GM21381 (cell line): ENCODE measurements at regions not wholly inside any gene's neighbourhood (a gene's known extent, or its start where the extent isn't known, plus 50 kb on each side); places are given as distances from the start of the nearest gene placed in this dataset.
"Not testable (repeated sequence)": the region's sequence is repeated elsewhere in the genome, so short reads cannot be mapped to it uniquely, and the experiment has no call there.

Experiments
- ATAC-seq: cut with Tn5 transposase; IDR thresholded peaks from one replicate; pipeline ENCODE4 v1.9.1; 2021; ENCODE audit warnings: mild to moderate bottlenecking, moderate library complexity; ENCODE audit not compliant: unreplicated experiment

DNA sequence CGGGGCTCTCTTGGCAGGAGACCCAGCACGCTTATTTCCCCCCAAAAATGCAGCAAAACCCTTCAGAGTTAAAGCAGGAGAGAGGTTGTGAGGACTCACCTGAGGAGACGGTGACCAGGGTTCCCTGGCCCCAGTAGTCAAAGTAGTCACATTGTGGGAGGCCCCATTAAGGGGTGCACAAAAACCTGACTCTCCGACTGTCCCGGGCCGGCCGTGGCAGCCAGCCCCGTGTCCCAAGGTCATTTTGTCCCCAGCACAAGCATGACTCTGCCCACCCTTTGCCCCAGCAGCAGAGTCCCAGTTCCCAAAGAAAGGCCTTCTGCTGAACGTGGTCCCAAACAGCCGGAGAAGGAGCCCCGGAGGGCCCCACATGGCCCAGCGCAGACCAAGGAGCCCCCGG lies 337.7 kb downstream of the TMEM121 start:
- ATAC-seq: no peak

DNA sequence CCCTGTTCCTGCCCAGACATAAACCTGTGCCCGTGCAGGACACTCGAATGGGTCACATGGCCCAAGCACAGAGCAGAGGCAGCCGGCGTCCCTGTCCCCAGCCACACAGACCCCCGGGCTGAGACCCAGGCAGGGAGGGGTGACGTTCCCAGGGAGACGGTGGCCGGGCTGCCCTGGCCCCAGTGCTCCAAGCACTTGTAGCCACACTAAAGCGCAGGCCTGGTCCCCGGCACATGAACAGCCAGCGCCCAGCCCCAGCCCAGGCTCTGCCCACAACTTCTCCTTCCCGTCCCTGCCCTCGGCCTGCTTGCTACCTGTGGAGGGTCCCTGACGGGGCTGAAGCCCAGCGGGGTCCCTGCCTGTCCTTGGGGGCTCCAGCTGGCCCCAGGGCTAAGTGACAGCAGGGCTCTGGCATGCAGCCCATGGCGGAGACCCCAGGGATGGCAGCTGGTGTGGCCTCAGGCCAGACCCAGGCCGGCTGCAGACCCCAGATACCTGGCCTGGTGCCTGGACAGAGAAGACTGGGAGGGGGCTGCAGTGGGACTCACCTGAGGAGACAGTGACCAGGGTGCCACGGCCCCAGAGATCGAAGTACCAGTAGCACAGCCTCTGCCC lies 338.4 kb downstream of the TMEM121 start:
- ATAC-seq: no peak

DNA sequence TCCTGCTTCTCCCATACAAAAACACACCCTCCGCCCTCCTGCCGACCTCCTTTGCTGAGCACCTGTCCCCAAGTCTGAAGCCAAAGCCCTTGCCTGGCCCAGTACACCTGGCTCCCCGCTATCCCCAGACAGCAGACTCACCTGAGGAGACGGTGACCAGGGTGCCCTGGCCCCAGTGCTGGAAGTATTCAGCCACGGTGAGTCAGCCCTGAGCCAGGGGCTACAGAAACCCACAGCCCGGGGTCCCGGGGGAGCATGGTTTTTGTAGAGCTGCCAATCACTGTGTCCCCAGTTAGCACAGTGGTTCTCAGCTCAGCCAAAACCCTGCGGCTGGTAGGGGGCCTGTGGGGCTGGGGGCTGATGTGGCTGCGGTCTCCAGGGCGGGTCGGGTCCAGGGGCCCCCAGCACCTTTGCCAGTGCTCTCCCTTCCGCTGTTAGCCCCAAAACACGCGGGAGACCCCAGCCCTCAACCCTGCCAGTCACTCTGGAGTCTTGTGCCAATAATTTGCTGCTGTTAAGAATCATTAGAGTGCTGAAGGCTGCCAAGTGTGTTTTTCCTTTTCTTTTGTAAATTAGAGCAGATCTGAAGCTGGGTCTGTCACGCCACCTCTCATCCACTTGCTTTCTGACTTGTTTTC lies 339.0 kb downstream of the TMEM121 start:
- ATAC-seq: no peak

DNA sequence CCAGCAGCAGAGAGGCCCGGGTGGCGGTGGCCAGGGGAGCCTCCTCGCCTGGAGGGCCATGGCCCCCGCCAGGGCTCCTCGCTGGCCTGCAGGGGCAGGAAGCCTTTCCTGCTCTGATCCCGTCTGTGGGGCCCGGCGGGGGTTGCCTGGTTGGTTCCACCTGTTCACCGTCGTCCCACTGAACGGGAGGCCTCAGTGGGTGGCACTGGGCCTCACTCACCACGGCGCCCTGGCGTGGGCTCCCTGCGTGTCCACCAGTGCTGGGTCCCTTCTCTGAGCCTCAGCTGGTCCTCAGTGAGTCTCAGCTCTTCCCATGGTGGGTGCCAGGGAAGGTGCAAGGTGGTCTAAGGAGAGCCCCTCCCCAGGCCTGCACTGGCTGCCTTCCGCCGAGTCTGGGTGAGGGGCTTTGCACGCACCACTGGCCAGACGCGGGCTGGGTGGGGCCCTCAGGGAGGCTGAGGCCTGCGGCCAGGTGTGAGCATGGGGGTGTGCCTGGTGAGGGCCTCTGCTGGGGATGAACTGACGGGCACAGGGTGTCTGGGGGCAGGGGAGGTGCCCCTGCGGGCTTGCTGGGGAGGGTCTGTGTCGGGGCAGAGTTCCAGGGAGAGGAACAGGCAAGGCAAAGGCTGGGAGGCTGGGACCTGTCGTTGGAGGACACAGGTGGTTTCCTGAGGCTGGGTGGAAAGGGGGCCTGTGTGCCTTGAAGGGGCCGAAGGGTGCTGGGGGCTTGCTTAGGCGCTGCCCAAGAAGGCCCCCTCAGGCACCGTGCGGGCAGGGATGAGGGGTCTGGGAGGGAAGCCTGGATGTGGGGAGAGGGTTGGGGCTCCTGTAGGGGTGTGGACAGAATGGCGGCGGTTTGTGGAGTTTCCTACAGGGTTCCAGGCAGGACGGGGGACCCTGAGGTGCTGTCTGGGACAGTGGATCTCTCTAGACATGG lies 339.8 kb downstream of the TMEM121 start:
- no peak for ATAC-seq

DNA sequence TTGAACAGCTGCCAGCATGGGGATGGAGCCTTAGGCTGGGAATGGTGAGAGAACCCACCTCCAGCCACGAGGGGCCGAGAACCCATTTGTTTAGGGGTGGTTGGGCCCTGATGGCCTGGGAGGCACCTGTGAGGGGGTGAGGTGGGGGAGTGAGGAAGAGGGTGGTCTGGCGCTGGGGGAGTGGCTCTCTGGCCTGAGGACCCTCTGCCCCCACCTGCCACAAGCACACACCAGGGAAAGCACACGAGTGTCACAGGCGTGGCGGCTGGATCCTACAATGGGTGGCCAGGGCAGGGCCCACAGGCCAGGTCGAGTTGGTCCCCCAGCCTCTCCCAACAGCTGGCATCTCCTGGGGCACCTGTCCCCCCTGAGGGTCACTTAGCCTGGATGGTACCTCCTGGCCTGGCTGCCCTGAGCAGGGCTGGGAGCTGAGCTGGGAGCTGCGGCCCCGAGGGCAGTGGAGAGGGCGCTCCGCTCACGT lies 340.5 kb downstream of the TMEM121 start:
- ATAC-seq: no peak

DNA sequence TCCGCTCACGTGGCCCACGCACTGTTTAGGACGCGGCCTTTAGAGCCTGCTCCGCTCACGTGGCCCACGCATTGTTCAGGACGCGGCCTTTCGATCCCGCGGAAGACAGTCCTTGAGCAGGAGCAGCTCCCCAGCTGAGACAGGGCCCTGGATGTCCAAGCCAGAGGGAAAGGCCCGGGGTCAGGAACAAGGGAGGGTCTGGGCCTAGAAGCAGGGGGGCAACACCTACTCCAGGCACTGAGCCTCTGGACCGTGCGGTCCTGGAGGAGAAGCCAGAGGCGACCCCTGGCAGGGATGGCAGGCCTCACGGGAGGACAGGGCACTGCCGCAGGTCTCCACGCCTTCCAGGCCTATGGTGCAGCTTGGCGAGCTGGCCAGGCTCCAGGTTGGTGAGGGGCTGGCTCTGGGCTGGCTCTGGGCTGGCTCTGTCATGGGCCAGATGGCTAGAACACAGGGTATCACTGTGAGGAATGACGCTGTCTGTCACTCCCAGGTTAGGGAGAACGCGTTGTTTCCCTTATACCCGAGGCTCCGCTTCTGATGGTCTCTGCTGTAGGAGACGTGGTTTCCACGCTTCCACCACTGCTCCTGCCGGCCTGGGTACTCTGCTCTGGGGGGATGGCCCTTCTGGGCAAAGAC lies 341.7 kb downstream of the TMEM121 start:
- ATAC-seq: no peak

DNA sequence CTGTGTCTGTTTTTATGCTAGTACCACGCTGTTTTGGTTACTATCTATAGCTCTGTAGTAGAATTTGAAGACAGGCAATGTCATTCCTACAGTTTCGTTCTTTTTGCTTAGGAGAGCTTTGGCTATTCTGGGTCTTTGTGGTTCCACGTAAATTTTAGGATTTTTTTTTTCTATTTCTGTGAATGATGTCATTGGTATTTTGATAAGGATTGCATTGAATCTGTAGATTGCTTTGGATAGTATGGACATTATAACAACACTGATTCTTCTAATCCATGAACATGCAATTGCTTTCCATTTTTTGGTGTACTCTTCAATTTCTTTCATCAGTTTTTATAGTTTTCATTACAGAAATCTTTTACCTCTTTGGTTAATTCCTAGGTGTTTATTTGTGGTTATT lies 345.2 kb downstream of the TMEM121 start:
- ATAC-seq: no peak

DNA sequence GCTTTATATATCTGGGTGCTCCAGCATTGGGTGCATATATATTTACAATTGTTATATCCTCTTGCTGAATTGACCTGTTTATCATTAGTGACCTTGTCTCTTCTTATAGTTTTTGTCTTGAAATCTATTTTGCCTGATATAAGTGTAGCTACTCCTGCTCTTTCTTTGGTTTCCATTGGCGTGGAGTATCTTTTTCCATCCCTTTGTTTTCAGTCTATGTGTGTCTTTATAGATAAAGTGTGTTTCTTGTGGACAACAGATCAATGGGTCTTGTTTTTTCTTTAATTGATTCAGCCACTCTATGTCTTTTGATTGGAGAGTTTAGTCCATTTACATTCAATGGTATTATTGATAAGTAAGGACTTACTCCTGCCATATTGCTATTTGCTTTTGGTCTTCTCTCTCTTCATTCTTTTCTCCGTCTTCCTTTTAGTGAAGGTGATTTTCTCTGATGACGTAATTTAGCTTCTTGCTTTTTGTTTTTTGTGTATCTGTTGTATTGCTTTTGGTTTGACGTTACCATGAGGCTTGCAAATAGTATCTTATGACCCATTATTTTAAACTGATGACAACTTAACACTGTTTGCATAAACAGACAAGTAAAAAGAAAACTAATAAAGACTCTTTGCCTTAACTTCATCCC lies 347.6 kb downstream of the TMEM121 start:
- ATAC-seq: no peak

DNA sequence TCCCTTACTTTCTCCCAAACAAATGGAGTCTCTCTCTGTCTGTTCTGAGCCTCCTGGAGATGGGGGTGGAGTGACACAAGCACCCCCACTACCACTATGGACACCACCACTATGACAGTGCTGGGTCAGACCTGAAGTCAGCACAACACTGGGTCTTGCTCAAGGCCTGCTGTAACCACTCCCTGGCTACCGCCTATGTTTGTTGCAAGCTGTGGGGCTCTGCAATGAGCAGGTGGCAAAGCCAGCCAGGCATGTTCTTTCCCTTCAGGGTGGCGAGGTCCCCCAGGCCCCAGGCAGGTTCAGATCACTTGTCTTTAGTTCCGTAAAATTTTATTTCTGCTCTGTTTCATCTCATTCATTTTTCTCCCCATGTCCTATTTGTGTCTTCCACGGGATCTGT lies 349.8 kb downstream of the TMEM121 start:
- ATAC-seq: no peak

DNA sequence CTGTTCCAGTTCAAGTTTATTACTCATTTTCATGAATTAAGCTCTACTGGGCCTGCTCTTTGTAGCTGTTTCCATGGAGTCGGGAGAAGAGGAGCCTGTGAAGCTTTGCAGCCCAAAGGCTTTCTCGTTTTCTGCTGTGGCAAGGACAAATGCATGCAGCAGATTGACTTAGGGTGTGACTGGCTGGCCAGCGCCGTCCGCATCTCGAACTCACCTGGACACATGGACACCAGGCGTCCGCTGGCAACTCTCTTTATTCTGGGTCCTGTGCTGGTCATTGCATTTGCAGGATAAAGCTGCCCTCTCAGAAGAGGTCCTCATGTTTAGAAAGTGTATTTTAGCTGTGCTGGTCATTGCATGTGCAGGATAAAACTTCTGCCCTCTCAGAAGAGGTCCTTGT lies 350.4 kb downstream of the TMEM121 start:
- no peak for ATAC-seq

DNA sequence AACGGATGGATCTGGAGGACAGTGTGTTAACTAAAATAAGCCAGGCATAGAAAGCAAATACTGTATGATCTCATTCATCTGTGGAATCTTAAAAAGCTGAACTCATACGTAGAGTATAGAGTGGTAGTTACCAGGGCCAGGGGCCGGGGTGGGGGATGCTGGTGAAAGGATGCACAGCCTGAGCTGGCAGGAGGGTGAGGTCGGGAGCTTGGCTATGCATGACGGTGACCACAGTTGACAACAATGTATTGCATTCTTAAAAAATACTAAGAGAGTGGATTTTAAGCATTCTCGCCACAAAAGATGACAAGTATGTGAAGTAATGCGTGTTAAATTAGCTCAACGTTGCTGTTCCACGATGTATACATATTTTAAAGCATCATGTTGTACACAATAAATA lies 351.3 kb downstream of the TMEM121 start:
- ATAC-seq: no peak

DNA sequence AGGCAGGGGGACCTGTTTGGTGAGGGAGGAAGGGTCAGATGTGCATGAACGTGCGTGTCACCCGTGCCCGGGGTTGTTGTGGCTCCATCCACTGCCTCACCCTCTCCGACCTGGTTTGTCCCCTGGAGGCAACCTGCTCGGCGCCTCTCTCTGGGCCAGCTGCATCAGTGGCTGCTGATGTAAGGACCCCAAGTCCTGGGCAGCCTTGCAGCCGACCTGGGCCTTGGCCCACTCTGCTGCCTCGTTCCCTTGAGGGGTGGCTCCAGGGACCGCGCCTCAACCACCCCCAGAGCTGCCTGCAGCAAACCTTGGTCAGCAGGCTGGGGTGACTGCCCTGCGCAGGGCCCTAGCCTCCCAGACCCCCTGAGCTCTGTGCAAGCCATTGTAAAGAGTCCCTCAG lies 351.7 kb downstream of the TMEM121 start:
- no peak for ATAC-seq

DNA sequence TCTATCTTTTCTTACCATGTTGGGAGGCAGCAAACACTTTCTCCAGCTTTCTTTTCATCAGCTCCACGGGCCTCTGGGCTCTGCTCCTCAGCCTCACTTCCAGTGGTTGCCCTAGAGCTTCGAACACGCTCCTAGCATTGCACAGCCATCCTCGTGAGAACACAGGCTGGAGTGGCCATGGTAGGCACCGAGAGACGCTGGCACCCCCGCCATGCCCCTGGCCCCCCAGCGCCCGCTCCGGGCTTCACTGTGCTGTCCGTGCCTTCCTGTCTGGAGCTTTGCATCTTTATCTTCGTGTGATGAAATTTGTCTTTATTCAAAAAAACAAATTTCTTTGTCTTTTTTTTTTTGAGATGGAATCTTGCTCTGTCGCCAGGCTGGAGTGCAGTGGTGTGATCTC lies 352.2 kb downstream of the TMEM121 start:
- ATAC-seq: no peak

DNA sequence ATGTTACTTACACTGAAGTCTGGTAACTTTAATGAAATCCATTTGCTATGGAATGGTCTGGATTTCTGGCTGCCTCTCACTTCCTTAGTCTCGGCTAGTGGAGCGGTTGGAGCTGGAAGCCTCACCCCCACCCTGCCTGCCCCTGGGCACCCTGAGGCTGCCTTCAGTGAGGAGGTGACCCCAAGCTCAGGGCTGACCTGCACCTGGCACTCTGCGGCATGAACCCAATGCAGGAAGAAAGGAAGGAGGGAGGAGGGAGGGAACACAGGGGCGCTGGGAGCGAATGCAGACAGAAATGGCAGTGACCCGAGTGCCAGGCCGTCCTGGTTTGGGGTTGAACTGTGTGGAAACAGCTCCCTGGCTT lies 353.1 kb downstream of the TMEM121 start:
- no peak for ATAC-seq

DNA sequence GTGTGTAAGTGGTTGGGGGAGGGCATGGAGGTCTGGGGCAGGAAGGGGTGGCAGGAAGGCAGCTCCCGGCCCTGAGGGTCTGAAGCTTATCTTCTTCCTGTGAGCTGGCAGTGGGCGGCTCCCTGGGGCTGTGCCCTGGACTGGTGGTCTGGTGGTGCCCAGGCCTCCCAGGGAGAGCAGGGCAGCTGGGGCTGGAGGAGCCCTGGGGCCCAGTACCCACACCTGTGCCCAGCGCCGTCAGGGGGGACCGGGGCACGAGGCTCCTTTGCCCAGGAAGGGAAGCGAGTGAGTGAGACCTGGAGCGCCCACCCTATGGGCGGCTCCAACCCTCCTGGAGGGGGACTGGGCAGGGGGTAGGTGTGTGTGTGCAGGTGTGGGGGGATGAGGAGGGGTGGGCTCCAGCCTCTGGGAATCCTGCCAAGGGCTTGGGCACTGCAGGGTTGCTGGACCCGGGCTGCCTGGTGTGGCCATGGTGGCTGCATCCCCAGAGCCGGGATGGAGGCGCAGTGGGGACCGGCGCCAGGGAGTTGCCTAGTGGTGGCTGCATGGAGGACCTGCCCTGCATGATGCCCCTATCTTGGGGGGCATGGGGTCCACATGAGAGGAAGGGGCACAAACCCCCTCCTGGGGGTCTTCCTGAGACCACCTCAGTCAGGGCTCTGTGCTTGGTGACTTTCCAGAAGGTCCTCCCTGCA lies 353.6 kb downstream of the TMEM121 start:
- ATAC-seq: no peak

DNA sequence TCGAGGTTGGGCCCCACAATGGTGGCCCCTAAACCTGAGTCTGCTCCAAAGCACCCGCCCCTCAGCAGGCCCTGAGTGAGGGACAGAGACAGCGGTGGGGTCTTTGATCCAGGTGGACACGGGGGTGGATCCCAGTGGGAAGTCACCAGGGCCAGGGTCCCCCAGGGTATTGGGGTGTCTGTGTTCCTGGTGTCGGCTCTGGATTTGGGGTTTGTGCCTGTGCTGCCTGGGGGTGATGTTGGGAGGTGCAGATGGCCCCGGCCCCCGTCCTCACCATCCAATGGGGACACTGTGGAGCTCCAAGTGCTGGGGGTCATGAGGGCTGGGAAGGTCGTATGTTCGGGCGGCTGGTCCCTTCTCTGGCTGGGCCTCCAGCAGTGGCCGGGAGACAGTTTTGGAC lies 354.2 kb downstream of the TMEM121 start:
- no peak for ATAC-seq

DNA sequence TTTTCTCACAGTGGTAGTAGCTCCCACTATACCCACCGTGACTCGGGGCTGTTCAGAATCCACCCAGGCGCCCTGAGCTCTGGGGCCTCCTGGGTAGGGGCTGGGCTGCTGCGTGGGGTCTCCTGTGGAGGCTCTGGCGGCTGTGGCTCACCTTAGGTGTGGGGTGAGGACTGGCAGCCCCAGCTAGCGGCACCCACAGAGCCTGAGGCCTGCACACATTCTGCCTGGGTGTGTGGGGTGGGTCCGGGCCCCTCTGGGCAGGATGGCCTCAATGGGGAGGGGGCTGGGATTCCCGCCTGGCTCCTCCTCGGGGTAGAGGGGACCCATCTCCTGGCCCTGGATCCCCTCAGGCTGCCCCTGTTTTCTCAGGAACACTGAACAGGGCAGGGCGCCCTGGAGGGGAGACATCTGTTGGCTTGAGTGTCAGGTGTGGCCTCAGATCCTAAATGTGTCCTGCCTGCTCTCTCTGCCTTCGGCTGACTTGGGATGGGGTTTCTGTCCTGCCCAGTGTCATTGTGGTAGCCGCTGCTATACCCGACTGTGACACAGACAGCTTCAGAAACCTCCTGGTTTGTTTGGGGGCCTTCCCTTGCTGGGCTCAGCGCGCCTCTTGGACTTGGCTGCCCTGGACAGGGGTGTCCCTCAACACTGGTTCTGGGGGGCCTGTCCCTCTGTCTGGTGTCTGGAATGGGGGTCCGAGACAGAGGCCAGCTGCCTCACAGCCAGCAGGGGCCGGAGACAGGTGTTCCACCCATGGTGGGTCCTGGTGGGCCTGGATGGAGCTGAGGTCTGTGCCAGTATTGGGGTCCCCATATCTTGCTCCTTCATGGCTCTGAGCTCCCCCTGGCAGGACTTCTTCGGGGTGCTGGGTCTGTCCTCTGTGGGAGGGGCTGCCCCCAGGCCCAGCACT lies 354.9 kb downstream of the TMEM121 start:
- no peak for ATAC-seq

DNA sequence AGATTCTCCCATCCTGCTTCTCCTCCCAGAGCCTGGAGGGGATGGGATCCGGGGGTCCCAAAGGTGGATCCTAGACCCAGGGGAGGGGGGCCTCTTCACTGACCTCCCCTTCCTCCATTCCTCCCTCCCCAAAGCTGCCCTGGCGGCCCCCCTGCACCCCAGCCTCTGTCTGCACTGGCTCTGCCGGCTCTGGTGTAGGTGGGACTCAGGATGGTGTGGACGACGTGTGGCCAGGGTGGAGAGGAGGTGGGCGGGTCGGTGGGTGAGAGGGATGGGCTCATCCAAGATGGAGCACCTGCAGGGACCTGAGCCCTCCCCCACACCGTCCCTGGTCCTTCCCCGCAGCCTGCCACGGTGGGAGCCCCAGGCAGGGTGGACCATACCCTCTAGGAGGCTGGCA lies 355.6 kb downstream of the TMEM121 start:
- ATAC-seq: not testable (repeated sequence)

DNA sequence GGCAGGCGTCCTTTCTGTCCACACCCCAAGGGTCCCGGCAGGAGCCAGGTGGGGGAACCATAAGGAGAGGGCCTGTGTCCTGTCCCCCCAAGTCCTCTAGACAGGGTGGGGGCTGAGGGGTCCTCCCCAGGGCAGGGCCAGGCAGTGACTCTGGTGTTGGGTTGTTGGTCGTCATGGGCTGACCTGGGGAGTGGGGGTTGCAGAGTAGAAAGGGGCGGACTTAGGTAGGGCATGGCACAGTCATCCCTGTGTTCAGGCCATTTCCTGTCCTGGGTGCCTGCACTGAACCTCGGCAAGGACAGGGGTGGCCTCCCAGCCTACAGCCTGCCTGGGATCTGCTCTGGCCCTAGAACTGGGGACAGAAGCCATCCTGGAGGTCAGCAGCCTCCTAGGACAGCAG lies 356.2 kb downstream of the TMEM121 start:
- no peak for ATAC-seq
